Globus pallidus (tissue), 1 donor: ENCODE measurements at regions not wholly inside any gene's neighbourhood (a gene's known extent, or its start where the extent isn't known, plus 50 kb on each side); places are given as distances from the start of the nearest gene placed in this dataset.

Source experiments
- DNase-seq: peaks from one replicate; pipeline ENCODE4 v3.0.0-alpha.2; 2015; ENCODE audit warnings: low spot score

- DNase-seq, result no peak
Measured at GRCh38 chr13:97111756-97112155, 110.4 kb upstream of the MBNL2 start.

GRCh38 chr13:97112446-97113152 lies 109.5 kb upstream of the MBNL2 start:
- no peak for DNase-seq

GRCh38 chr13:97113231-97114001 lies 108.7 kb upstream of the MBNL2 start:
- DNase-seq, result peak; percentile 49

GRCh38 chr13:97114651-97115050 lies 107.5 kb upstream of the MBNL2 start:
- DNase-seq, result no peak

GRCh38 chr13:97116754-97117153 lies 105.4 kb upstream of the MBNL2 start:
- no peak for DNase-seq

- no peak for DNase-seq
Measured at GRCh38 chr13:97117388-97117910, 104.7 kb upstream of the MBNL2 start.

GRCh38 chr13:97119943-97120342 lies 102.2 kb upstream of the MBNL2 start:
- no peak for DNase-seq

- no peak for DNase-seq
Measured at GRCh38 chr13:97120346-97120745, 101.8 kb upstream of the MBNL2 start.

- DNase-seq, result no peak
Measured at GRCh38 chr13:97120976-97121375, 101.2 kb upstream of the MBNL2 start.

GRCh38 chr13:97121894-97122293 lies 100.2 kb upstream of the MBNL2 start:
- DNase-seq, result no peak

GRCh38 chr13:97122381-97122996 lies 99.6 kb upstream of the MBNL2 start:
- DNase-seq, result no peak

- DNase-seq, result no peak
Measured at GRCh38 chr13:97124206-97124605, 97.9 kb upstream of the MBNL2 start.

GRCh38 chr13:97124915-97125809 lies 97.0 kb upstream of the MBNL2 start:
- DNase-seq, result peak; percentile 41

GRCh38 chr13:97125810-97126738 lies 96.1 kb upstream of the MBNL2 start:
- no peak for DNase-seq

- DNase-seq, result no peak
Measured at GRCh38 chr13:97127842-97128241, 94.3 kb upstream of the MBNL2 start.

- no peak for DNase-seq
Measured at GRCh38 chr13:97130190-97130589, 91.9 kb upstream of the MBNL2 start.

- no peak for DNase-seq
Measured at GRCh38 chr13:97131447-97131846, 90.7 kb upstream of the MBNL2 start.

- DNase-seq, result no peak
Measured at GRCh38 chr13:97133554-97133953, 88.6 kb upstream of the MBNL2 start.

- DNase-seq, result no peak
Measured at GRCh38 chr13:97133955-97134354, 88.2 kb upstream of the MBNL2 start.

- no peak for DNase-seq
Measured at GRCh38 chr13:97134364-97135095, 87.6 kb upstream of the MBNL2 start.
